Neuronal stem cell (in vitro differentiated cells): ENCODE measurements at regions not wholly inside any gene's neighbourhood (a gene's known extent, or its start where the extent isn't known, plus 50 kb on each side); places are given as distances from the start of the nearest gene placed in this dataset.

ENCODE experiments used
- DNase-seq: peaks from one replicate; pipeline ENCODE4 v3.0.0-alpha.2; 2013; ENCODE audit warnings: low spot score
- H2AFZ ChIP-seq: one replicate; pipeline ENCODE4 v1.6.1; 2013; ENCODE audit warnings: mild to moderate bottlenecking, low read length, inconsistent platforms
- H2AK5ac ChIP-seq: 2 replicates; pipeline ENCODE4 v1.6.1; 2013; ENCODE audit warnings: low read depth, mild to moderate bottlenecking, inconsistent platforms, low read length, moderate library complexity, mixed read lengths
- H2BK120ac ChIP-seq: 2 replicates; pipeline ENCODE4 v1.6.1; 2013; ENCODE audit warnings: low read depth, mild to moderate bottlenecking, inconsistent platforms, low read length, moderate library complexity, mixed read lengths
- H2BK12ac ChIP-seq: one replicate; pipeline ENCODE4 v1.6.1; 2013; ENCODE audit warnings: low read length, inconsistent platforms
- H2BK15ac ChIP-seq: 2 replicates; pipeline ENCODE4 v1.6.1; 2013; ENCODE audit warnings: mild to moderate bottlenecking, low read length, inconsistent platforms, mixed read lengths
- H2BK5ac ChIP-seq: one replicate; pipeline ENCODE4 v1.6.1; 2013; ENCODE audit warnings: inconsistent platforms, mild to moderate bottlenecking, low read length, moderate library complexity
- H3K14ac ChIP-seq: one replicate; pipeline ENCODE4 v1.6.1; 2013; ENCODE audit warnings: low read length, inconsistent platforms
- H3K18ac ChIP-seq: 2 replicates; pipeline ENCODE4 v1.6.1; 2013; ENCODE audit warnings: low read length, inconsistent platforms
- H3K23ac ChIP-seq: 2 replicates; pipeline ENCODE4 v1.6.1; 2013; ENCODE audit warnings: low read depth, mild to moderate bottlenecking, mixed read lengths, low read length, inconsistent platforms; ENCODE audit not compliant: poor library complexity
- H3K27ac ChIP-seq: replicated peaks from 3 replicates; pipeline ENCODE4 v1.5.1; 2013; ENCODE audit warnings: low read length, inconsistent platforms
- H3K27me3 ChIP-seq, 3 experiments: 2 replicates each; pipeline ENCODE4 v1.6.1; 2013; ENCODE audit warnings: low read length in 3 of 3, mild to moderate bottlenecking in 2 of 3, inconsistent platforms in 1 of 3, low read depth in 1 of 3, mixed read lengths in 1 of 3, moderate library complexity in 1 of 3; ENCODE audit not compliant: control insufficient read depth in 3 of 3, insufficient read depth in 3 of 3
- H3K36me3 ChIP-seq, 2 donors: replicated peaks in 1 of 2; 2 replicates each; pipeline ENCODE4 v1.6.1; 2013; ENCODE audit warnings: low read length in 2 of 2; ENCODE audit not compliant: control insufficient read depth in 2 of 2, insufficient read depth in 2 of 2
- H3K4ac ChIP-seq: 2 replicates; pipeline ENCODE4 v1.6.1; 2013; ENCODE audit warnings: inconsistent platforms, mild to moderate bottlenecking, low read length, moderate library complexity
- H3K4me1 ChIP-seq, 2 donors: 1 replicate in 1 of 2; 2 replicates in 1 of 2; pipeline ENCODE4 v1.6.1; 2013; ENCODE audit warnings: low read length in 2 of 2, low read depth in 1 of 2; ENCODE audit not compliant: control insufficient read depth in 2 of 2, insufficient read depth in 1 of 2
- H3K4me2 ChIP-seq: one replicate; pipeline ENCODE4 v1.6.1; 2013; ENCODE audit warnings: mild to moderate bottlenecking, low read length, inconsistent platforms; ENCODE audit not compliant: insufficient read depth, poor library complexity, severe bottlenecking
- H3K4me3 ChIP-seq, 2 donors: 2 replicates each; pipeline ENCODE4 v1.5.1; 2013; ENCODE audit warnings: low read length in 2 of 2, mild to moderate bottlenecking in 2 of 2, inconsistent platforms in 1 of 2, moderate library complexity in 1 of 2
- H3K79me1 ChIP-seq: one replicate; pipeline ENCODE4 v1.6.1; 2013; ENCODE audit warnings: low read depth, mild to moderate bottlenecking, inconsistent platforms, low read length, moderate library complexity
- H3K9ac ChIP-seq: one replicate; pipeline ENCODE4 v1.6.1; 2013; ENCODE audit warnings: mild to moderate bottlenecking, low read depth, low read length, inconsistent platforms; ENCODE audit not compliant: poor library complexity
- H3K9me3 ChIP-seq, 2 donors: replicated peaks in 1 of 2; 2 replicates each; pipeline versions ENCODE3 to v1.6.1; 2013; ENCODE audit warnings: low read length in 2 of 2, mild to moderate bottlenecking in 2 of 2, inconsistent platforms in 1 of 2, low read depth in 1 of 2, mixed read lengths in 1 of 2, moderate library complexity in 1 of 2; ENCODE audit not compliant: control insufficient read depth in 2 of 2, insufficient read depth in 1 of 2
- H4K8ac ChIP-seq: one replicate; pipeline ENCODE4 v1.6.1; 2013; ENCODE audit warnings: low read depth, mild to moderate bottlenecking, inconsistent platforms, low read length, moderate library complexity
- H4K91ac ChIP-seq: one replicate; pipeline ENCODE4 v1.6.1; 2013; ENCODE audit warnings: low read length, low read depth, mild to moderate bottlenecking, inconsistent platforms; ENCODE audit not compliant: poor library complexity
- WGBS, 2 donors: extraction: QIAGEN DNeasy Blood & Tissue Kit; methylation state at CpG; one replicate each; pipeline ENCODE4 v1.1.7; 2013; ENCODE audit warnings: missing lambda C conversion rate in 2 of 2, mixed read lengths in 1 of 2; ENCODE audit not compliant: insufficient read length in 2 of 2, insufficient replicate concordance in 1 of 2; ENCODE audit errors: extremely low coverage in 2 of 2; 5-methylcytosine and 5-hydroxymethylcytosine counted together

- no CpG with 5 or more reads among the region's 4 CpGs for WGBS, 2 donors
- Histone ChIP-seq H3K14ac (no peak overlapping the region), H3K27ac (no peak overlapping the region), H2BK15ac (no peak overlapping the region), H2BK120ac (no peak overlapping the region), H3K23ac (no peak overlapping the region), H3K4me3 (no peak overlapping the region), H3K18ac (no peak overlapping the region), H3K27me3 (no peaks in the 10 kb centered on the region), H3K9ac (no peak overlapping the region), H3K4me2 (no peak overlapping the region), H4K91ac (no peak overlapping the region), H3K4ac (no peak overlapping the region), H3K9me3 (no peaks in the 10 kb centered on the region), H2AFZ (no peak overlapping the region), H2BK12ac (no peak overlapping the region), H2AK5ac (no peak overlapping the region), H3K4me1 (no peaks in the 10 kb centered on the region), H3K36me3 (no peaks in the 10 kb centered on the region), H3K79me1 (no peaks in the 10 kb centered on the region), H4K8ac (no peak overlapping the region), H2BK5ac (no peak overlapping the region)
- no peak for DNase-seq
Measured at GRCh38 chr5:105663671-105664070, 2007.1 kb downstream of the EFNA5 start.

- no CpG with 5 or more reads among the region's 3 CpGs for WGBS, 2 donors
- no peaks in the 10 kb centered on the region for H3K79me1 ChIP-seq
Measured at GRCh38 chr5:105659396-105659795, 2011.3 kb downstream of the EFNA5 start.

GRCh38 chr5:105640328-105640727 is 2030.4 kb downstream of the EFNA5 start:
- no peaks in the 10 kb centered on the region for H3K79me1 ChIP-seq
- no peaks in the 10 kb centered on the region for H3K27me3 ChIP-seq
- no peak overlapping the region for H4K8ac ChIP-seq
- no peak overlapping the region for H2AK5ac ChIP-seq
- peak overlapping the region; percentile 5 for H3K18ac ChIP-seq
- H3K4ac ChIP-seq = no peak overlapping the region
- no peak overlapping the region for H2BK120ac ChIP-seq
- H2BK5ac ChIP-seq = no peak overlapping the region
- H3K14ac ChIP-seq = peak overlapping the region; percentile 64
- peaks cover 2 to 9% of the 10 kb centered on the region in 2 donors for H3K4me1 ChIP-seq
- DNase-seq = no peak
- no peak overlapping the region for H2BK12ac ChIP-seq
- H3K4me2 ChIP-seq = no peak overlapping the region
- no peaks in the 10 kb centered on the region for H3K36me3 ChIP-seq
- H2AFZ ChIP-seq = peak overlapping the region; percentile 29
- no peak overlapping the region for H3K4me3 ChIP-seq
- no peak overlapping the region for H3K27ac ChIP-seq
- H3K9me3 ChIP-seq = peaks cover 0 to 1% of the 10 kb centered on the region in 2 donors
- no peak overlapping the region for H3K23ac ChIP-seq
- H4K91ac ChIP-seq = no peak overlapping the region
- H2BK15ac ChIP-seq = no peak overlapping the region
- no CpG with 5 or more reads among the region's 14 CpGs for WGBS, 2 donors
- H3K9ac ChIP-seq = no peak overlapping the region

More at GRCh38 chr5:105659396-105659795, 2011.3 kb downstream of the EFNA5 start:
- no peak overlapping the region for H3K9ac ChIP-seq
- H3K4ac ChIP-seq = no peak overlapping the region
- no peak overlapping the region for H2AFZ ChIP-seq
- no peaks in the 10 kb centered on the region for H3K27me3 ChIP-seq
- H3K18ac ChIP-seq = no peak overlapping the region
- no peak overlapping the region for H2BK15ac ChIP-seq
- no peak overlapping the region for H4K8ac ChIP-seq
- H2AK5ac ChIP-seq = no peak overlapping the region
- peak; percentile 23 for DNase-seq
- H3K23ac ChIP-seq = no peak overlapping the region
- no peak overlapping the region for H2BK120ac ChIP-seq
- H3K14ac ChIP-seq = no peak overlapping the region
- no peak overlapping the region for H4K91ac ChIP-seq
- H3K4me1 ChIP-seq = no peaks in the 10 kb centered on the region
- H3K4me2 ChIP-seq = no peak overlapping the region
- H2BK12ac ChIP-seq = no peak overlapping the region
- H3K27ac ChIP-seq = no peak overlapping the region
- H3K9me3 ChIP-seq = no peaks in the 10 kb centered on the region
- H2BK5ac ChIP-seq = no peak overlapping the region
- no peak overlapping the region for H3K4me3 ChIP-seq
- H3K36me3 ChIP-seq = no peaks in the 10 kb centered on the region

GRCh38 chr5:105639511-105639910 is 2031.2 kb downstream of the EFNA5 start:
- Histone ChIP-seq H3K23ac (peak overlapping the region; percentile 20), H2BK15ac (peak overlapping the region; percentile 67), H3K4me2 (no peak overlapping the region), H3K18ac (peak overlapping the region; percentile 78), H3K36me3 (no peaks in the 10 kb centered on the region), H3K27ac (no peak overlapping the region), H2AK5ac (peak overlapping the region; percentile 70), H2BK120ac (no peak overlapping the region), H4K8ac (no peak overlapping the region), H3K4me3 (no peak overlapping the region), H2BK5ac (no peak overlapping the region), H3K9me3 (peaks cover 0 to 1% of the 10 kb centered on the region in 2 donors), H2AFZ (peak overlapping the region; percentile 77), H4K91ac (no peak overlapping the region), H3K27me3 (no peaks in the 10 kb centered on the region), H3K79me1 (no peaks in the 10 kb centered on the region), H3K4me1 (peaks cover 2 to 9% of the 10 kb centered on the region in 2 donors), H2BK12ac (peak overlapping the region; percentile 82), H3K4ac (peak overlapping the region; percentile 66), H3K9ac (no peak overlapping the region), H3K14ac (peak overlapping the region; percentile 75)
- no peak for DNase-seq
- no CpG with 5 or more reads among the region's 6 CpGs for WGBS, 2 donors
